ENCODE measurements at regions not wholly inside any gene's neighbourhood (a gene's known extent, or its start where the extent isn't known, plus 50 kb on each side); places are given as distances from the start of the nearest gene placed in this dataset.

GRCh38 chr20:22425344-22426295, 158.8 kb downstream of the FOXA2 start (continued):
- TF ChIP-seq, protein P1, sequence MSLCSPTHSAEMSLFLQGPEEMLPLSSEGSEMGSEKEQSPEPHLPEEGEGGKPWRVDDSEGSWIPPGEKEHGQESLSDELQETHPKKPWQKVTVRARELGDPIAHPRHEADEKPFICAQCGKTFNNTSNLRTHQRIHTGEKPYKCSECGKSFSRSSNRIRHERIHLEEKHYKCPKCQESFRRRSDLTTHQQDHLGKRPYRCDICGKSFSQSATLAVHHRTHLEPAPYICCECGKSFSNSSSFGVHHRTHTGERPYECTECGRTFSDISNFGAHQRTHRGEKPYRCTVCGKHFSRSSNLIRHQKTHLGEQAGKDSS (CRISPR knock-in tag; IDR thresholded peaks at IDR 0.05; ENCODE audit: borderline replicate concordance, low read depth): 0 out of 2 replicates have a peak, but pooled peaks have one; percentile 52
- peak; percentile 40; the same call in 1 of the 2 replicates for TF ChIP-seq FOXA3 (CRISPR knock-in tag; IDR thresholded peaks at IDR 0.05)
- peak; percentile 69; the same call in 1 of the 2 replicates for TF ChIP-seq BCL6 (CRISPR knock-in tag; IDR thresholded peaks at IDR 0.05)
- peak; percentile 35; the same call in 1 of the 2 replicates for TF ChIP-seq PITX1 (CRISPR knock-in tag; IDR thresholded peaks at IDR 0.05)
- TF ChIP-seq, protein P2, sequence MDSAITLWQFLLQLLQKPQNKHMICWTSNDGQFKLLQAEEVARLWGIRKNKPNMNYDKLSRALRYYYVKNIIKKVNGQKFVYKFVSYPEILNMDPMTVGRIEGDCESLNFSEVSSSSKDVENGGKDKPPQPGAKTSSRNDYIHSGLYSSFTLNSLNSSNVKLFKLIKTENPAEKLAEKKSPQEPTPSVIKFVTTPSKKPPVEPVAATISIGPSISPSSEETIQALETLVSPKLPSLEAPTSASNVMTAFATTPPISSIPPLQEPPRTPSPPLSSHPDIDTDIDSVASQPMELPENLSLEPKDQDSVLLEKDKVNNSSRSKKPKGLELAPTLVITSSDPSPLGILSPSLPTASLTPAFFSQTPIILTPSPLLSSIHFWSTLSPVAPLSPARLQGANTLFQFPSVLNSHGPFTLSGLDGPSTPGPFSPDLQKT (CRISPR knock-in tag; IDR thresholded peaks at IDR 0.05; ENCODE audit: borderline replicate concordance): no peak
- peak; percentile 42; the same call in 1 of the 2 replicates for TF ChIP-seq SAP130 (CRISPR knock-in tag; IDR thresholded peaks at IDR 0.05; ENCODE audit: low read depth)
- TF ChIP-seq ZNF879 (CRISPR knock-in tag; IDR thresholded peaks at IDR 0.05): no peak
- TF ChIP-seq, protein P3, sequence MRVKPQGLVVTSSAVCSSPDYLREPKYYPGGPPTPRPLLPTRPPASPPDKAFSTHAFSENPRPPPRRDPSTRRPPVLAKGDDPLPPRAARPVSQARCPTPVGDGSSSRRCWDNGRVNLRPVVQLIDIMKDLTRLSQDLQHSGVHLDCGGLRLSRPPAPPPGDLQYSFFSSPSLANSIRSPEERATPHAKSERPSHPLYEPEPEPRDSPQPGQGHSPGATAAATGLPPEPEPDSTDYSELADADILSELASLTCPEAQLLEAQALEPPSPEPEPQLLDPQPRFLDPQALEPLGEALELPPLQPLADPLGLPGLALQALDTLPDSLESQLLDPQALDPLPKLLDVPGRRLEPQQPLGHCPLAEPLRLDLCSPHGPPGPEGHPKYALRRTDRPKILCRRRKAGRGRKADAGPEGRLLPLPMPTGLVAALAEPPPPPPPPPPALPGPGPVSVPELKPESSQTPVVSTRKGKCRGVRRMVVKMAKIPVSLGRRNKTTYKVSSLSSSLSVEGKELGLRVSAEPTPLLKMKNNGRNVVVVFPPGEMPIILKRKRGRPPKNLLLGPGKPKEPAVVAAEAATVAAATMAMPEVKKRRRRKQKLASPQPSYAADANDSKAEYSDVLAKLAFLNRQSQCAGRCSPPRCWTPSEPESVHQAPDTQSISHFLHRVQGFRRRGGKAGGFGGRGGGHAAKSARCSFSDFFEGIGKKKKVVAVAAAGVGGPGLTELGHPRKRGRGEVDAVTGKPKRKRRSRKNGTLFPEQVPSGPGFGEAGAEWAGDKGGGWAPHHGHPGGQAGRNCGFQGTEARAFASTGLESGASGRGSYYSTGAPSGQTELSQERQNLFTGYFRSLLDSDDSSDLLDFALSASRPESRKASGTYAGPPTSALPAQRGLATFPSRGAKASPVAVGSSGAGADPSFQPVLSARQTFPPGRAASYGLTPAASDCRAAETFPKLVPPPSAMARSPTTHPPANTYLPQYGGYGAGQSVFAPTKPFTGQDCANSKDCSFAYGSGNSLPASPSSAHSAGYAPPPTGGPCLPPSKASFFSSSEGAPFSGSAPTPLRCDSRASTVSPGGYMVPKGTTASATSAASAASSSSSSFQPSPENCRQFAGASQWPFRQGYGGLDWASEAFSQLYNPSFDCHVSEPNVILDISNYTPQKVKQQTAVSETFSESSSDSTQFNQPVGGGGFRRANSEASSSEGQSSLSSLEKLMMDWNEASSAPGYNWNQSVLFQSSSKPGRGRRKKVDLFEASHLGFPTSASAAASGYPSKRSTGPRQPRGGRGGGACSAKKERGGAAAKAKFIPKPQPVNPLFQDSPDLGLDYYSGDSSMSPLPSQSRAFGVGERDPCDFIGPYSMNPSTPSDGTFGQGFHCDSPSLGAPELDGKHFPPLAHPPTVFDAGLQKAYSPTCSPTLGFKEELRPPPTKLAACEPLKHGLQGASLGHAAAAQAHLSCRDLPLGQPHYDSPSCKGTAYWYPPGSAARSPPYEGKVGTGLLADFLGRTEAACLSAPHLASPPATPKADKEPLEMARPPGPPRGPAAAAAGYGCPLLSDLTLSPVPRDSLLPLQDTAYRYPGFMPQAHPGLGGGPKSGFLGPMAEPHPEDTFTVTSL (CRISPR knock-in tag; IDR thresholded peaks at IDR 0.05; ENCODE audit: borderline replicate concordance): no peak
- no peak for TF ChIP-seq JDP2 (CRISPR knock-in tag; IDR thresholded peaks at IDR 0.05; ENCODE audit: borderline replicate concordance)
- TF ChIP-seq NR0B2 (CRISPR knock-in tag; IDR thresholded peaks at IDR 0.05): no peak
- peak; percentile 40; the same call in 1 of the 2 replicates for TF ChIP-seq SALL1 (CRISPR knock-in tag; IDR thresholded peaks at IDR 0.05)
- TF ChIP-seq TOPORS (CRISPR knock-in tag; IDR thresholded peaks at IDR 0.05): no peak
- no peak for TF ChIP-seq ZNF709 (CRISPR knock-in tag; IDR thresholded peaks at IDR 0.05)
- TF ChIP-seq ZNF768 (CRISPR knock-in tag; IDR thresholded peaks at IDR 0.05): no peak
- no peak for TF ChIP-seq NRL (CRISPR knock-in tag; IDR thresholded peaks at IDR 0.05; ENCODE audit: borderline replicate concordance)
- TF ChIP-seq SRSF1 (optimal IDR thresholded peaks at IDR 0.05; ENCODE audit: low read depth, low read length): no peak
- TF ChIP-seq ZBTB20 (CRISPR knock-in tag; IDR thresholded peaks at IDR 0.05; ENCODE audit: borderline replicate concordance, low read depth): peak; percentile 73; the same call in 1 of the 2 replicates
- no peak for TF ChIP-seq NONO (IDR thresholded peaks at IDR 0.05)
- no peak; the same call in 1 of the 2 replicates for TF ChIP-seq NONO (CRISPR knock-in tag; conservative IDR thresholded peaks at IDR 0.05)
- TF ChIP-seq RORA (CRISPR knock-in tag; IDR thresholded peaks at IDR 0.05): no peak
- no peak for TF ChIP-seq PAX8 (CRISPR knock-in tag; IDR thresholded peaks at IDR 0.05; ENCODE audit: borderline replicate concordance)
- no peak for TF ChIP-seq ZNF775 (CRISPR knock-in tag; IDR thresholded peaks at IDR 0.05; ENCODE audit: borderline replicate concordance)

Data from HepG2 (cell line).